OCI-LY3 (cell line): ENCODE measurements at regions not wholly inside any gene's neighbourhood (a gene's known extent, or its start where the extent isn't known, plus 50 kb on each side); places are given as distances from the start of the nearest gene placed in this dataset.
A peak's percentile ranks its signal among the peaks of the same experiment; 100 is the strongest.

Source experiments
- H2AFZ ChIP-seq: fragments of 200-600, 300-600 bp; shearing (Covaris generic); 2 replicates; pipeline ENCODE4 v1.6.0; 2014; ENCODE audit warnings: antibody characterized with exemption, low read depth, low read length
- H3K27ac ChIP-seq: fragments of 200-600, 300-600 bp; sonication (generic); 2 replicates; pipeline ENCODE4 v1.5.1; 2014; ENCODE audit warnings: mild to moderate bottlenecking, low read length, moderate library complexity, mixed read lengths
- H3K27me3 ChIP-seq: fragments of 200-600, 300-600 bp; sonication (generic); 2 replicates; pipeline ENCODE4 v1.6.1; 2014; ENCODE audit warnings: low read depth, low read length, mixed read lengths
- H3K36me3 ChIP-seq: fragments of 200-600, 300-600 bp; sonication (generic); replicated peaks from 2 replicates; pipeline ENCODE3; 2014; ENCODE audit warnings: low read depth, low read length, mixed read lengths
- H3K4me1 ChIP-seq: fragments of 300-600, 200-600 bp; sonication (generic); 2 replicates; pipeline ENCODE4 v1.6.1; 2014; ENCODE audit warnings: low read length, mixed read lengths
- H3K4me2 ChIP-seq: fragments of 200-600, 300-600 bp; sonication (generic); 2 replicates; pipeline ENCODE4 v1.6.1; 2014; ENCODE audit warnings: low read length, mixed read lengths
- H3K4me3 ChIP-seq: fragments of 300-600, 200-600 bp; sonication (generic); 2 replicates; pipeline ENCODE4 v1.5.1; 2014; ENCODE audit warnings: antibody characterized with exemption, mild to moderate bottlenecking, low read length, moderate library complexity
- H3K79me2 ChIP-seq: fragments of 300-600, 200-600 bp; shearing (Covaris generic); 2 replicates; pipeline ENCODE4 v1.6.1; 2014; ENCODE audit warnings: mild to moderate bottlenecking, low read length, mixed read lengths
- H3K9ac ChIP-seq: fragments of 300-600, 200-600 bp; shearing (Covaris generic); 2 replicates; pipeline ENCODE4 v1.6.0; 2014; ENCODE audit warnings: mild to moderate bottlenecking, low read length, moderate library complexity
- H3K9me3 ChIP-seq: fragments of 200-600, 300-600 bp; shearing (Covaris generic); 2 replicates; pipeline ENCODE4 v1.6.1; 2014; ENCODE audit warnings: low read length, mixed read lengths; ENCODE audit not compliant: insufficient read depth
- H4K20me1 ChIP-seq: fragments of 200-600, 300-600 bp; sonication (generic); 2 replicates; pipeline ENCODE4 v1.6.1; 2016; ENCODE audit warnings: low read length, mixed read lengths; ENCODE audit not compliant: insufficient read depth
- EZH2phosphoT487 ChIP-seq: fragments of 200-600 bp; shearing (Covaris generic); IDR thresholded peaks from 2 replicates; pipeline ENCODE4 v1.6.1; 2018; ENCODE audit warnings: antibody characterized with exemption, mixed run types, low read depth
- TF ChIP-seq, protein P1 (sequence below): fragments of 200-600, 300-600 bp; sonication (generic); IDR thresholded peaks from 2 replicates; pipeline ENCODE4 v1.5.1; 2014; ENCODE audit warnings: antibody characterized with exemption, low read length, low read depth

DNA sequence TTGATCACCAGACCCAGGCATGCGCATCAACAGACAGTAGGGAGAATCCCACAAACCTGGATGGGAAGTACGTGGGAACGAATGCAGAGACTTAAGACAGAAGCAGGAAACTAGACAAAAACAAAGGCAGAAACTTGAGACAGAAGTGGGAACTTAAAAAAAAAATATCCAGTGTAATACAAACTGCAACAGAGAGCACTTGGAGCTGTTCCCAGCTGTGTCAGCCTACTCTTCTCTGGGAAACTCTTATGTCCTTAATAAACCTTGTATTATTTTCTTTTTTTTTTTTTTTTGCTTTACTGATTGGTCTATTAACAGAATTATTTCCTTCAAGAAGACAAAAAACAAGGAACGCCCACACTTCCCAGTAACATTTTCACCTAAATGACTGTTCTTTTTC, 1818.1 kb upstream of the RAG2 start:
- H3K27ac ChIP-seq = no peak overlapping the region
- no peak for TF ChIP-seq EZH2phosphoT487
- TF ChIP-seq, protein P1, sequence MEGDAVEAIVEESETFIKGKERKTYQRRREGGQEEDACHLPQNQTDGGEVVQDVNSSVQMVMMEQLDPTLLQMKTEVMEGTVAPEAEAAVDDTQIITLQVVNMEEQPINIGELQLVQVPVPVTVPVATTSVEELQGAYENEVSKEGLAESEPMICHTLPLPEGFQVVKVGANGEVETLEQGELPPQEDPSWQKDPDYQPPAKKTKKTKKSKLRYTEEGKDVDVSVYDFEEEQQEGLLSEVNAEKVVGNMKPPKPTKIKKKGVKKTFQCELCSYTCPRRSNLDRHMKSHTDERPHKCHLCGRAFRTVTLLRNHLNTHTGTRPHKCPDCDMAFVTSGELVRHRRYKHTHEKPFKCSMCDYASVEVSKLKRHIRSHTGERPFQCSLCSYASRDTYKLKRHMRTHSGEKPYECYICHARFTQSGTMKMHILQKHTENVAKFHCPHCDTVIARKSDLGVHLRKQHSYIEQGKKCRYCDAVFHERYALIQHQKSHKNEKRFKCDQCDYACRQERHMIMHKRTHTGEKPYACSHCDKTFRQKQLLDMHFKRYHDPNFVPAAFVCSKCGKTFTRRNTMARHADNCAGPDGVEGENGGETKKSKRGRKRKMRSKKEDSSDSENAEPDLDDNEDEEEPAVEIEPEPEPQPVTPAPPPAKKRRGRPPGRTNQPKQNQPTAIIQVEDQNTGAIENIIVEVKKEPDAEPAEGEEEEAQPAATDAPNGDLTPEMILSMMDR = no peak
- no peak overlapping the region for H3K4me3 ChIP-seq
- H3K4me1 ChIP-seq = no peaks in the 10 kb centered on the region
- no peak overlapping the region for H2AFZ ChIP-seq
- no peaks in the 10 kb centered on the region for H3K79me2 ChIP-seq
- no peaks in the 10 kb centered on the region for H4K20me1 ChIP-seq
- no peaks in the 10 kb centered on the region for H3K36me3 ChIP-seq
- H3K9ac ChIP-seq = no peak overlapping the region
- no peak overlapping the region for H3K4me2 ChIP-seq
- H3K9me3 ChIP-seq = no peaks in the 10 kb centered on the region
- no peaks in the 10 kb centered on the region for H3K27me3 ChIP-seq

DNA sequence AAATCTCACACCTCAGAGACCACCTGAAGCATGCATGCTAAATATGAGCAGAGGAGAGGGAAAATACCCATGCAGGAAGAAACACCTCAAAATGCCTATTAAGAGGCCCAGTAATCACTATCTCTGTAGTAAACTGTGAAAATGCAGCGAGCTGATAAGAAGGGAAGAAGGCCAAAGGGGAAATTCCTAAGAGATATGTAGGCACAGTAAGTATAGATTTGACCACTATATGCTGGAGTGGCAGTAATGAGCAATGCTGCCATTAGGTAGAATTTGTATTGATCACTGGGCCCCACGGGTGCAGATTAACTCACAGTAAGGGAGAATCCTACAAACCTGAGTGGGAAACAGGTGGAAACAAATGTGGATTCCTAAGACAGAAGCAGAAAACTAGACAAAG, 1813.1 kb upstream of the RAG2 start:
- H3K79me2 ChIP-seq = no peaks in the 10 kb centered on the region
- no peak overlapping the region for H3K4me3 ChIP-seq
- no peaks in the 10 kb centered on the region for H3K9me3 ChIP-seq
- no peaks in the 10 kb centered on the region for H3K27me3 ChIP-seq
- H3K36me3 ChIP-seq = no peaks in the 10 kb centered on the region
- H3K9ac ChIP-seq = no peak overlapping the region
- H3K27ac ChIP-seq = no peak overlapping the region
- no peaks in the 10 kb centered on the region for H3K4me1 ChIP-seq
- H4K20me1 ChIP-seq = no peaks in the 10 kb centered on the region
- H3K4me2 ChIP-seq = no peak overlapping the region
- no peak overlapping the region for H2AFZ ChIP-seq
- TF ChIP-seq EZH2phosphoT487 = no peak
- TF ChIP-seq, protein P1 = peak; percentile 23

GRCh38 chr11:38402063-38402462, 1804.0 kb upstream of the RAG2 start:
- H3K27ac ChIP-seq = no peak overlapping the region
- H3K4me2 ChIP-seq = no peak overlapping the region
- no peaks in the 10 kb centered on the region for H4K20me1 ChIP-seq
- no peaks in the 10 kb centered on the region for H3K27me3 ChIP-seq
- no peaks in the 10 kb centered on the region for H3K36me3 ChIP-seq
- no peak overlapping the region for H3K4me3 ChIP-seq
- H3K79me2 ChIP-seq = no peaks in the 10 kb centered on the region
- TF ChIP-seq, protein P1 = no peak
- no peak for TF ChIP-seq EZH2phosphoT487
- peaks cover 6% of the 10 kb centered on the region for H3K4me1 ChIP-seq
- no peaks in the 10 kb centered on the region for H3K9me3 ChIP-seq
- H3K9ac ChIP-seq = no peak overlapping the region
- no peak overlapping the region for H2AFZ ChIP-seq

DNA sequence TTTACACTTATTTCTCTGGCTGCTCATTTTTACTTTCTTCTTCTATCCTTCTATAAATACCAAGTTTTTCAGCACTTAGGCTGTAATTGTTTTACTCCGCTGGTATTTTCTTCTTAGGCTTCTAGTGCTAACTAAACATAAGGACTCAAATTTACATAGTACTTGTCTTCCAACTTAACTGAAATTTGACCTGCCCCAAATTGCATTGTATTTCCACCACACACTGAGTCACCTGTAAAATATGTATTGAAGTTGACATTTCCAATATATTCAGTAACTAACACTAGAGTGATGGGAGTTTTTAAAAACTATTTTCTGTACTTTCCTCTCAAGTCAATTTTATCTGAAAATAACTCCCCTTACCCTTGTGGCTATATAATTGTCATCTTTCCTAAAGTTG, 1794.1 kb upstream of the RAG2 start:
- no peak overlapping the region for H3K9ac ChIP-seq
- H3K79me2 ChIP-seq = no peaks in the 10 kb centered on the region
- no peaks in the 10 kb centered on the region for H3K36me3 ChIP-seq
- H3K27ac ChIP-seq = no peak overlapping the region
- no peak overlapping the region for H3K4me3 ChIP-seq
- H3K4me2 ChIP-seq = no peak overlapping the region
- H3K4me1 ChIP-seq = no peaks in the 10 kb centered on the region
- H3K9me3 ChIP-seq = no peaks in the 10 kb centered on the region
- H4K20me1 ChIP-seq = no peaks in the 10 kb centered on the region
- no peaks in the 10 kb centered on the region for H3K27me3 ChIP-seq
- TF ChIP-seq, protein P1 = no peak
- no peak for TF ChIP-seq EZH2phosphoT487
- no peak overlapping the region for H2AFZ ChIP-seq
